MCF 10A (cell line): ENCODE measurements at regions not wholly inside any gene's neighbourhood (a gene's known extent, or its start where the extent isn't known, plus 50 kb on each side); places are given as distances from the start of the nearest gene placed in this dataset.

Source experiments
- BruUV-seq: library from RNA; stranded (reverse); fragments of 400-500 nt; replicated peaks from 2 replicates; lab custom pipeline; 2021; lab: Mats Ljungman, UMichigan
- CTCF ChIA-PET: fragments of 300-600 bp; sonication (Branson Sonifier 250); formaldehyde crosslinking; extraction: SDS; loops from one replicate; lab custom pipeline; 2021; ENCODE audit warnings: antibody characterized with exemption, inconsistent platforms; lab: Yijun Ruan, JAX
- POLR2A ChIA-PET: fragments of 300-600, 350-650 bp; sonication (Branson Sonifier 250); formaldehyde crosslinking; extraction: SDS; loops from one replicate; lab custom pipeline; 2020; ENCODE audit warnings: antibody characterized with exemption, inconsistent platforms; lab: Yijun Ruan, JAX
- DNase-seq: peaks from one replicate; pipeline ENCODE4 v3.0.0-alpha.2; 2018; ENCODE audit not compliant: unreplicated experiment
- H3K27ac Mint-ChIP-seq: one replicate; pipeline ENCODE4 v1.8.0; 2022; ENCODE audit warnings: mild to moderate bottlenecking, low read depth, mixed read lengths; ENCODE audit not compliant: unreplicated experiment
- H3K27me3 Mint-ChIP-seq: one replicate; pipeline ENCODE4 v1.8.0; 2022; ENCODE audit warnings: mixed read lengths; ENCODE audit not compliant: insufficient read depth, unreplicated experiment
- H3K36me3 Mint-ChIP-seq: one replicate; pipeline ENCODE4 v1.8.0; 2022; ENCODE audit warnings: mild to moderate bottlenecking, moderate library complexity, mixed read lengths; ENCODE audit not compliant: insufficient read depth, unreplicated experiment
- H3K4me1 Mint-ChIP-seq: one replicate; pipeline ENCODE4 v1.8.0; 2022; ENCODE audit warnings: mixed read lengths; ENCODE audit not compliant: insufficient read depth, unreplicated experiment
- H3K4me3 Mint-ChIP-seq: one replicate; pipeline ENCODE4 v1.8.0; 2022; ENCODE audit warnings: mild to moderate bottlenecking, moderate library complexity, mixed read lengths; ENCODE audit not compliant: unreplicated experiment
- H3K9me3 Mint-ChIP-seq: one replicate; pipeline ENCODE4 v1.8.0; 2022; ENCODE audit warnings: mixed read lengths; ENCODE audit not compliant: unreplicated experiment
- CTCF ChIP-seq: fragments of 200-600 bp; IDR thresholded peaks from one replicate; pipeline ENCODE4 v1.8.0; 2022; ENCODE audit warnings: antibody characterized with exemption, mild to moderate bottlenecking; ENCODE audit not compliant: unreplicated experiment
- intact Hi-C: fragments of 100-400 bp; cut with micrococcal nuclease; formaldehyde crosslinking; loops from 2 replicates; pipeline ENCODE4 v1.14.1; 2022

GRCh38 chr10:36188080-36188453, 546.0 kb upstream of the FZD8 start:
- H3K9me3 Mint-ChIP-seq = peaks cover 23% of the 10 kb centered on the region
- no TSS peak for BruUV-seq
- H3K4me3 Mint-ChIP-seq = no peak overlapping the region
- TF ChIP-seq CTCF = no peak
- CTCF ChIA-PET = interaction anchor here (0.6 to 0.7 kb wide), 2 partner anchors 121 to 692 kb away, joined by 3 read pairs; no protein-coding TSS in a partner anchor
- H3K27ac Mint-ChIP-seq = no peak overlapping the region
- no peak for DNase-seq
- H3K27me3 Mint-ChIP-seq = no peaks in the 10 kb centered on the region
- no peaks in the 10 kb centered on the region for H3K36me3 Mint-ChIP-seq
- POLR2A ChIA-PET = no interaction called here
- no peaks in the 10 kb centered on the region for H3K4me1 Mint-ChIP-seq
- intact Hi-C loops = no loop called here

- Mint-ChIP-seq H3K4me3 (no peak overlapping the region), H3K9me3 (peaks cover 23% of the 10 kb centered on the region), H3K36me3 (no peaks in the 10 kb centered on the region), H3K4me1 (peaks cover 2% of the 10 kb centered on the region), H3K27me3 (no peaks in the 10 kb centered on the region), H3K27ac (no peak overlapping the region)
- intact Hi-C loops = no loop called here
- no peak for TF ChIP-seq CTCF
- POLR2A ChIA-PET = no interaction called here
- no peak for DNase-seq
- CTCF ChIA-PET = interaction anchor here (0.6 to 0.7 kb wide), 2 partner anchors 120 to 693 kb away, joined by 3 read pairs; no protein-coding TSS in a partner anchor
- no TSS peak for BruUV-seq
These were observed 545.4 kb upstream of the FZD8 start for GRCh38 chr10:36187380-36188079.

GRCh38 chr10:36185097-36185496, 543.0 kb upstream of the FZD8 start:
- intact Hi-C loops = no loop called here
- POLR2A ChIA-PET = no interaction called here

GRCh38 chr10:36183726-36184125, 541.6 kb upstream of the FZD8 start:
- Mint-ChIP-seq H3K4me3 (no peak overlapping the region), H3K27ac (no peak overlapping the region), H3K36me3 (no peaks in the 10 kb centered on the region), H3K9me3 (no peaks in the 10 kb centered on the region), H3K27me3 (no peaks in the 10 kb centered on the region), H3K4me1 (peaks cover 5% of the 10 kb centered on the region)
- intact Hi-C loops = no loop called here
- POLR2A ChIA-PET = no interaction called here
- no peak for DNase-seq
- BruUV-seq = no TSS peak
- CTCF ChIA-PET = interaction anchor here (0.6 kb wide), 1 partner anchor 968 kb away, joined by 3 read pairs; no protein-coding TSS in a partner anchor
- no peak for TF ChIP-seq CTCF

More at GRCh38 chr10:36185097-36185496, 543.0 kb upstream of the FZD8 start:
- no peaks in the 10 kb centered on the region for H3K27me3 Mint-ChIP-seq
- no peaks in the 10 kb centered on the region for H3K36me3 Mint-ChIP-seq
- H3K27ac Mint-ChIP-seq = no peak overlapping the region
- peaks cover 5% of the 10 kb centered on the region for H3K4me1 Mint-ChIP-seq
- DNase-seq = no peak
- peaks cover 7% of the 10 kb centered on the region for H3K9me3 Mint-ChIP-seq
- H3K4me3 Mint-ChIP-seq = no peak overlapping the region
- BruUV-seq = no TSS peak
- TF ChIP-seq CTCF = no peak
- CTCF ChIA-PET = no interaction called here
